ENCODE measurements at regions not wholly inside any gene's neighbourhood (a gene's known extent, or its start where the extent isn't known, plus 50 kb on each side); places are given as distances from the start of the nearest gene placed in this dataset.

GRCh38 chr2:83915381-83915780, 543.7 kb downstream of the SUCLG1 start:
- TF ChIP-seq EP300 (IDR thresholded peaks at IDR 0.05; ENCODE audit: borderline replicate concordance): no peak
- no peak for TF ChIP-seq RAD21 (IDR thresholded peaks at IDR 0.05; ENCODE audit: low read depth)
- TF ChIP-seq, protein P1, sequence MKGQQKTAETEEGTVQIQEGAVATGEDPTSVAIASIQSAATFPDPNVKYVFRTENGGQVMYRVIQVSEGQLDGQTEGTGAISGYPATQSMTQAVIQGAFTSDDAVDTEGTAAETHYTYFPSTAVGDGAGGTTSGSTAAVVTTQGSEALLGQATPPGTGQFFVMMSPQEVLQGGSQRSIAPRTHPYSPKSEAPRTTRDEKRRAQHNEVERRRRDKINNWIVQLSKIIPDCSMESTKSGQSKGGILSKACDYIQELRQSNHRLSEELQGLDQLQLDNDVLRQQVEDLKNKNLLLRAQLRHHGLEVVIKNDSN (IDR thresholded peaks at IDR 0.05): no peak

- TF ChIP-seq CEBPB (IDR thresholded peaks at IDR 0.05): no peak
- no peak for TF ChIP-seq TCF12 (IDR thresholded peaks at IDR 0.05; ENCODE audit: low read depth)
- no peak for TF ChIP-seq TEAD4 (IDR thresholded peaks at IDR 0.05)
- no peak for TF ChIP-seq FOXM1 (IDR thresholded peaks at IDR 0.05; ENCODE audit: borderline replicate concordance, low read depth)
- TF ChIP-seq REST (IDR thresholded peaks at IDR 0.05; ENCODE audit: low read depth): no peak
- no peak for TF ChIP-seq CREB1 (IDR thresholded peaks at IDR 0.05; ENCODE audit: low read depth)
- TF ChIP-seq EP300 (IDR thresholded peaks at IDR 0.05; ENCODE audit: borderline replicate concordance): no peak
- no peak for TF ChIP-seq TAF1 (IDR thresholded peaks at IDR 0.05; ENCODE audit: low read depth)
- TF ChIP-seq NFIC (IDR thresholded peaks at IDR 0.05): no peak
- TF ChIP-seq EGR1 (IDR thresholded peaks at IDR 0.05): no peak
- TF ChIP-seq RAD21 (IDR thresholded peaks at IDR 0.05; ENCODE audit: low read depth): no peak
- TF ChIP-seq, protein P2, sequence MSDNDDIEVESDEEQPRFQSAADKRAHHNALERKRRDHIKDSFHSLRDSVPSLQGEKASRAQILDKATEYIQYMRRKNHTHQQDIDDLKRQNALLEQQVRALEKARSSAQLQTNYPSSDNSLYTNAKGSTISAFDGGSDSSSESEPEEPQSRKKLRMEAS (IDR thresholded peaks at IDR 0.05): no peak
- no peak for TF ChIP-seq ZBTB7A (IDR thresholded peaks at IDR 0.05; ENCODE audit: low read depth)
- TF ChIP-seq, protein P1 (IDR thresholded peaks at IDR 0.05): no peak
These were observed 550.3 kb downstream of the SUCLG1 start for GRCh38 chr2:83908750-83909149.

DNA sequence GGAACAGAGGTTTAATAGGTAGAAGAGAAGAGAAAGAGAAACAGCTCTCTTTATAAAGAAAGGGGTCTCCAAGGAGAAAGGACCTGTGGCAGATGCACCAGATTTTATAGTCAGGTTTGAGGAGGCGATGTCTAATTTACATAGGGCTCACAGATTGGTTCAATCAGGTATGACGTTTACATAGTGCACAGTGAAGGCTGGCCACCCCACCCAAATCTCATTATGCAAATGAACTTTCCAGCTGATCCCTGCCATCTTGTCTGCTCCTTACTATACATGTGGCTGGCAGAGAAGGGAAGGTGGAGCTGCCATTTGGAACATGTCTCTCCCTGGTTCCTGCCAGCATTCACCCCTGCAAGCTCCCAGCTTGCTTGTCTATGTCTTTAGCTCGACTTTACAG, 557.8 kb downstream of the SUCLG1 start:
- TF ChIP-seq TCF12 (IDR thresholded peaks at IDR 0.05; ENCODE audit: low read depth) (no peak), YY1 (IDR thresholded peaks at IDR 0.05; ENCODE audit: low read depth) (no peak), TEAD4 (IDR thresholded peaks at IDR 0.05) (no peak), ZBTB7A (IDR thresholded peaks at IDR 0.05; ENCODE audit: low read depth) (no peak), EGR1 (IDR thresholded peaks at IDR 0.05) (no peak)

DNA sequence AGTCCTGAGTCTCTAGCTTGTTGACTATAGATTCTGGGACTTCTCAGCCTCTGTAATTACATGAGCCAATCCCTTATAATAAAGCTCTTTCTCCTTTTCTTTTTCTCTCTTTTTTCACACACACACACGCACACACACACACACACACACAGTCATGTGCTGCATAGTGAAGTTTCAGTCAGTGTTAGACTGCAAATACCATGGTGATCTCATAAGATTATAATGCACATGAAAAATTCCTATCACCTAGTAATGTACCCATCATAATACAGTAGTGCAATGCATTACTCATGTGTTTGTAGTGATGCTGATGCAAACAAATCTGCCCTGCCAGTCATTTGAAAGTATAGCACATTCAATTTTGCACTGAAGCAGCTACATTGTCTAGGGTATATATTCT, 558.2 kb downstream of the SUCLG1 start:
- no peak for TF ChIP-seq NFIC (IDR thresholded peaks at IDR 0.05)
- TF ChIP-seq FOXM1 (IDR thresholded peaks at IDR 0.05; ENCODE audit: borderline replicate concordance, low read depth): no peak
- TF ChIP-seq EGR1 (IDR thresholded peaks at IDR 0.05): no peak
- TF ChIP-seq TAF1 (IDR thresholded peaks at IDR 0.05; ENCODE audit: low read depth): no peak
- TF ChIP-seq, protein P2 (IDR thresholded peaks at IDR 0.05): no peak
- no peak for TF ChIP-seq REST (IDR thresholded peaks at IDR 0.05; ENCODE audit: low read depth)
- TF ChIP-seq CEBPB (IDR thresholded peaks at IDR 0.05): no peak
- TF ChIP-seq, protein P1 (IDR thresholded peaks at IDR 0.05): no peak
- TF ChIP-seq EP300 (IDR thresholded peaks at IDR 0.05; ENCODE audit: borderline replicate concordance): no peak
- no peak for TF ChIP-seq YY1 (IDR thresholded peaks at IDR 0.05; ENCODE audit: low read depth)
- TF ChIP-seq ZBTB7A (IDR thresholded peaks at IDR 0.05; ENCODE audit: low read depth): no peak
- no peak for TF ChIP-seq RAD21 (IDR thresholded peaks at IDR 0.05; ENCODE audit: low read depth)
- TF ChIP-seq CREB1 (IDR thresholded peaks at IDR 0.05; ENCODE audit: low read depth): no peak
- no peak for TF ChIP-seq TCF12 (IDR thresholded peaks at IDR 0.05; ENCODE audit: low read depth)
- no peak for TF ChIP-seq TEAD4 (IDR thresholded peaks at IDR 0.05)

- TF ChIP-seq CREB1 (IDR thresholded peaks at IDR 0.05; ENCODE audit: low read depth) (no peak), EP300 (IDR thresholded peaks at IDR 0.05; ENCODE audit: borderline replicate concordance) (no peak), FOXM1 (IDR thresholded peaks at IDR 0.05; ENCODE audit: borderline replicate concordance, low read depth) (no peak), TCF12 (IDR thresholded peaks at IDR 0.05; ENCODE audit: low read depth) (no peak), EGR1 (IDR thresholded peaks at IDR 0.05) (no peak), ZBTB7A (IDR thresholded peaks at IDR 0.05; ENCODE audit: low read depth) (no peak)
- TF ChIP-seq, protein P1 (IDR thresholded peaks at IDR 0.05): no peak
- TF ChIP-seq, protein P2 (IDR thresholded peaks at IDR 0.05): no peak
These were observed 559.8 kb downstream of the SUCLG1 start for GRCh38 chr2:83899271-83899670.
